ENCODE measurements at regions not wholly inside any gene's neighbourhood (a gene's known extent, or its start where the extent isn't known, plus 50 kb on each side); places are given as distances from the start of the nearest gene placed in this dataset.

DNA sequence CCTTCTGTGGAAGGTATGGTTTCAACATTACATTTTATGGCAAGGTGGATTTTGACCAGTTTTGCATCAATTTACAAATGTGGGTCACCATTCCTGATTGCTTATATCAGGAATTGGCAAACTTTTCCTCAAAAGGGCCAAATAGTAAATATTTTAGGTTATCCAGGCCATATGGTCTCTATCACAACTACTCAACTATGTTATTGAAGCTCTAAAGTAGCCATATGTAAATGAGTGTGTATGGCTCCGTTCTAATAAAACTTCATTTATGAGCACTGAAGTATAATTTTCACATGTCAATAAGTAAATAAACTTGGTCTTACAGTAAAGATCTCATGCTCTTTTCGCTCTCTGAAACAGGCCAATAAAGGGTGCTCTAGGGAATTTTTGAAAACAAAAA, 362.7 kb upstream of the SASH1 start:
- H2BK5ac ChIP-seq (ENCODE audit: low read depth, low read length, poor library complexity, severe bottlenecking) = no peak overlapping the region
- CTCF ChIA-PET = no interaction called here
- no peak overlapping the region for H3K9ac ChIP-seq (ENCODE audit: low read depth, low read length)
- H3K9me1 ChIP-seq (ENCODE audit: insufficient read depth, low read length) = no peaks in the 10 kb centered on the region
- no peak overlapping the region for H4K8ac ChIP-seq (ENCODE audit: low read depth in 2 of 2, low read length in 2 of 2)
- no peak overlapping the region for H2BK15ac ChIP-seq (ENCODE audit: low read depth, low read length)
- no peak overlapping the region for H3K14ac ChIP-seq (replicated peaks; ENCODE audit: low read depth, low read length)
- in situ Hi-C loops (cut with MboI; ENCODE audit: low sequenced_read_pairs) (no loop called here), dilution Hi-C loops (cut with HindIII; ENCODE audit: low sequenced_read_pairs, unreplicated experiment) (no loop called here), intact Hi-C loops (cut with micrococcal nuclease) (no loop called here)
- H3K4me3 ChIP-seq (ENCODE audit: insufficient read depth, low read depth, low read length) = no peak overlapping the region
- H3K18ac ChIP-seq (ENCODE audit: low read depth, low read length) = no peak overlapping the region
- no CpG with 5 or more reads among the region's 2 CpGs for WGBS, 2 experiments (ENCODE audit: extremely low coverage in 2 of 2, insufficient read length in 1 of 2)
- H3K4ac ChIP-seq (ENCODE audit: low read depth, low read length) = no peak overlapping the region
- TF ChIP-seq RFX5 (IDR thresholded peaks at IDR 0.05; ENCODE audit: low read depth, low read length) (no peak), SMC3 (IDR thresholded peaks at IDR 0.05; ENCODE audit: low read depth, low read length) (no peak), MAZ (IDR thresholded peaks at IDR 0.05; ENCODE audit: borderline replicate concordance, low read depth, low read length) (no peak), NFE2L2 (IDR thresholded peaks at IDR 0.05; ENCODE audit: low read depth, low read length) (no peak), CHD1 (IDR thresholded peaks at IDR 0.05; ENCODE audit: low read depth, low read length) (no peak), CEBPB (IDR thresholded peaks at IDR 0.05; ENCODE audit: low read depth, low read length) (no peak), MAFK (IDR thresholded peaks at IDR 0.05; ENCODE audit: low read depth, low read length) (no peak), RAD21 (IDR thresholded peaks at IDR 0.05; ENCODE audit: low read length) (no peak)
- TF ChIP-seq, protein P1, sequence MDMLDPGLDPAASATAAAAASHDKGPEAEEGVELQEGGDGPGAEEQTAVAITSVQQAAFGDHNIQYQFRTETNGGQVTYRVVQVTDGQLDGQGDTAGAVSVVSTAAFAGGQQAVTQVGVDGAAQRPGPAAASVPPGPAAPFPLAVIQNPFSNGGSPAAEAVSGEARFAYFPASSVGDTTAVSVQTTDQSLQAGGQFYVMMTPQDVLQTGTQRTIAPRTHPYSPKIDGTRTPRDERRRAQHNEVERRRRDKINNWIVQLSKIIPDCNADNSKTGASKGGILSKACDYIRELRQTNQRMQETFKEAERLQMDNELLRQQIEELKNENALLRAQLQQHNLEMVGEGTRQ (IDR thresholded peaks at IDR 0.05; ENCODE audit: low read depth, low read length) = no peak
- TF ChIP-seq, protein P2, sequence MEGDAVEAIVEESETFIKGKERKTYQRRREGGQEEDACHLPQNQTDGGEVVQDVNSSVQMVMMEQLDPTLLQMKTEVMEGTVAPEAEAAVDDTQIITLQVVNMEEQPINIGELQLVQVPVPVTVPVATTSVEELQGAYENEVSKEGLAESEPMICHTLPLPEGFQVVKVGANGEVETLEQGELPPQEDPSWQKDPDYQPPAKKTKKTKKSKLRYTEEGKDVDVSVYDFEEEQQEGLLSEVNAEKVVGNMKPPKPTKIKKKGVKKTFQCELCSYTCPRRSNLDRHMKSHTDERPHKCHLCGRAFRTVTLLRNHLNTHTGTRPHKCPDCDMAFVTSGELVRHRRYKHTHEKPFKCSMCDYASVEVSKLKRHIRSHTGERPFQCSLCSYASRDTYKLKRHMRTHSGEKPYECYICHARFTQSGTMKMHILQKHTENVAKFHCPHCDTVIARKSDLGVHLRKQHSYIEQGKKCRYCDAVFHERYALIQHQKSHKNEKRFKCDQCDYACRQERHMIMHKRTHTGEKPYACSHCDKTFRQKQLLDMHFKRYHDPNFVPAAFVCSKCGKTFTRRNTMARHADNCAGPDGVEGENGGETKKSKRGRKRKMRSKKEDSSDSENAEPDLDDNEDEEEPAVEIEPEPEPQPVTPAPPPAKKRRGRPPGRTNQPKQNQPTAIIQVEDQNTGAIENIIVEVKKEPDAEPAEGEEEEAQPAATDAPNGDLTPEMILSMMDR (conservative IDR thresholded peaks at IDR 0.05; ENCODE audit: low read depth, low read length) = no peak
- no peak overlapping the region for H2BK120ac ChIP-seq (ENCODE audit: low read depth, low read length)
- ATAC-seq (ENCODE audit: low read depth) (no peak), DNase-seq (no peak)
- H3K9me3 ChIP-seq (ENCODE audit: control insufficient read depth, insufficient read depth, low read length) = no peaks in the 10 kb centered on the region
- no peak overlapping the region for H2AFZ ChIP-seq (replicated peaks; ENCODE audit: low read length, poor library complexity)
- no peak overlapping the region for H4K5ac ChIP-seq (ENCODE audit: low read depth, low read length)
- H3K36me3 ChIP-seq (ENCODE audit: control insufficient read depth, insufficient read depth, low read length) = no peaks in the 10 kb centered on the region
- no peak overlapping the region for H3K4me2 ChIP-seq (ENCODE audit: low read depth, low read length)
- H2BK20ac ChIP-seq (ENCODE audit: low read depth, low read length) = no peak overlapping the region
- H4K91ac ChIP-seq (ENCODE audit: insufficient read depth, low read depth, low read length) = no peak overlapping the region
- no peaks in the 10 kb centered on the region for H4K20me1 ChIP-seq (ENCODE audit: insufficient read depth, low read length)
- H3K4me1 ChIP-seq (ENCODE audit: control insufficient read depth, insufficient read depth, low read length) = no peaks in the 10 kb centered on the region
- BruUV-seq (replicated peaks) = no TSS peak
- no peaks in the 10 kb centered on the region for H3K79me1 ChIP-seq (ENCODE audit: low read depth in 1 of 2, low read length in 2 of 2)
- H3K27ac ChIP-seq (ENCODE audit: insufficient read depth, low read length) = no peak overlapping the region
- H3K27me3 ChIP-seq (ENCODE audit: control insufficient read depth, insufficient read depth, low read length) = peaks cover 3% of the 10 kb centered on the region
- H2AK5ac ChIP-seq (ENCODE audit: low read depth, low read length) = no peak overlapping the region
- POLR2A ChIA-PET (ENCODE audit: unreplicated experiment) = no interaction called here
- H3K23ac ChIP-seq (ENCODE audit: low read depth, low read length) = no peak overlapping the region
- H2AK9ac ChIP-seq (replicated peaks; ENCODE audit: low read depth, low read length, poor library complexity) = no peak overlapping the region
- no peak overlapping the region for H3K56ac ChIP-seq (ENCODE audit: extremely low read depth, insufficient read depth, low read length)

Measured in IMR-90 (cell line).